ENCODE measurements at regions not wholly inside any gene's neighbourhood (a gene's known extent, or its start where the extent isn't known, plus 50 kb on each side); places are given as distances from the start of the nearest gene placed in this dataset.

- H3K27me3 ChIP-seq = peaks cover 46% of the 10 kb centered on the region
Measured at GRCh38 chr21:36539434-36540150, 59.7 kb upstream of the CLDN14 start.

GRCh38 chr21:36540700-36541099, 60.8 kb upstream of the CLDN14 start:
- no peak overlapping the region for H3K27ac ChIP-seq
- no peaks in the 10 kb centered on the region for H3K4me1 ChIP-seq (ENCODE audit: control insufficient read depth in 1 of 2, insufficient read depth in 1 of 2, low read depth in 1 of 2, low read length in 1 of 2)
- H3K4me3 ChIP-seq (ENCODE audit: low read depth in 1 of 2, low read length in 1 of 2) = no peak overlapping the region
- H3K27me3 ChIP-seq = peaks cover 54% of the 10 kb centered on the region
- no peaks in the 10 kb centered on the region for H3K9me3 ChIP-seq
- no peaks in the 10 kb centered on the region for H3K36me3 ChIP-seq
- TF ChIP-seq CTCF (IDR thresholded peaks at IDR 0.05) = no peak

More at GRCh38 chr21:36539434-36540150, 59.7 kb upstream of the CLDN14 start:
- Histone ChIP-seq H3K36me3 (no peaks in the 10 kb centered on the region), H3K4me3 (ENCODE audit: low read depth in 1 of 2, low read length in 1 of 2) (no peak overlapping the region), H3K4me1 (ENCODE audit: control insufficient read depth in 1 of 2, insufficient read depth in 1 of 2, low read depth in 1 of 2, low read length in 1 of 2) (no peaks in the 10 kb centered on the region), H3K27ac (no peak overlapping the region), H3K9me3 (no peaks in the 10 kb centered on the region)
- no peak for TF ChIP-seq CTCF (IDR thresholded peaks at IDR 0.05)

GRCh38 chr21:36541721-36542139, 61.8 kb upstream of the CLDN14 start:
- no peak for TF ChIP-seq CTCF (IDR thresholded peaks at IDR 0.05)
- H3K27me3 ChIP-seq = peaks cover 54% of the 10 kb centered on the region

GRCh38 chr21:36542312-36543101, 62.6 kb upstream of the CLDN14 start:
- Histone ChIP-seq H3K27me3 (peaks cover 54% of the 10 kb centered on the region), H3K4me1 (ENCODE audit: control insufficient read depth in 1 of 2, insufficient read depth in 1 of 2, low read depth in 1 of 2, low read length in 1 of 2) (no peaks in the 10 kb centered on the region), H3K4me3 (ENCODE audit: low read depth in 1 of 2, low read length in 1 of 2) (no peak overlapping the region), H3K27ac (no peak overlapping the region), H3K9me3 (no peaks in the 10 kb centered on the region), H3K36me3 (no peaks in the 10 kb centered on the region)
- TF ChIP-seq CTCF (IDR thresholded peaks at IDR 0.05) = no peak

More at GRCh38 chr21:36541721-36542139, 61.8 kb upstream of the CLDN14 start:
- Histone ChIP-seq H3K27ac (no peak overlapping the region), H3K9me3 (no peaks in the 10 kb centered on the region), H3K4me3 (ENCODE audit: low read depth in 1 of 2, low read length in 1 of 2) (no peak overlapping the region), H3K36me3 (no peaks in the 10 kb centered on the region), H3K4me1 (ENCODE audit: control insufficient read depth in 1 of 2, insufficient read depth in 1 of 2, low read depth in 1 of 2, low read length in 1 of 2) (no peaks in the 10 kb centered on the region)

- H3K4me1 ChIP-seq (ENCODE audit: control insufficient read depth in 1 of 2, insufficient read depth in 1 of 2, low read depth in 1 of 2, low read length in 1 of 2) = no peaks in the 10 kb centered on the region
Measured at GRCh38 chr21:36543924-36544323, 64.0 kb upstream of the CLDN14 start.

More at GRCh38 chr21:36543924-36544323, 64.0 kb upstream of the CLDN14 start:
- Histone ChIP-seq H3K9me3 (no peaks in the 10 kb centered on the region), H3K36me3 (no peaks in the 10 kb centered on the region), H3K27me3 (peaks cover 54% of the 10 kb centered on the region), H3K4me3 (ENCODE audit: low read depth in 1 of 2, low read length in 1 of 2) (no peak overlapping the region), H3K27ac (no peak overlapping the region)
- no peak for TF ChIP-seq CTCF (IDR thresholded peaks at IDR 0.05)
